ENCODE measurements at regions not wholly inside any gene's neighbourhood (a gene's known extent, or its start where the extent isn't known, plus 50 kb on each side); places are given as distances from the start of the nearest gene placed in this dataset.

DNA sequence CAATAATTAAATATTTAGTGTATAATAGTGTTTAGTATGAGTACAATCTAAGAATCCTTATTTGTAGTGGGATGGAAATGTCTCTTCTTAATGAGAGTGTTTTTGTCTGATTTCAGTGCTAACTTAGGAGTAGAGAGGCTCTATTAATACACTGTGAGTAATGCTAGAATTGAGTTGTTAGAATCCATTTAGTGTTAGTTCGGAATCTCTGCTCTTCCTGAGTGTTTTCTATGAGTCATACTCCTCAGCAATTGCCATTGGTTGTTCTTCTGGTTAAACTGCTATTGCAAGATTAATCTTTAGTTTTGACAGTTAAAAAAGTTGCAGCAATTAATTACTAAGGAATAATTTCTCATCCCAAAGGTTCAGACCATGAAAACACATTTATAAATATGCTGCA, 828.6 kb upstream of the POU3F3 start:
- no peak for ATAC-seq
- TF ChIP-seq TOX (CRISPR knock-in tag; IDR thresholded peaks at IDR 0.05; ENCODE audit: borderline replicate concordance) (no peak), TCF4 (CRISPR knock-in tag; IDR thresholded peaks at IDR 0.05; ENCODE audit: borderline replicate concordance) (no peak), RARB (CRISPR knock-in tag; IDR thresholded peaks at IDR 0.05) (no peak), ISL1 (CRISPR knock-in tag; IDR thresholded peaks at IDR 0.05) (no peak), PPARA (CRISPR knock-in tag; IDR thresholded peaks at IDR 0.05; ENCODE audit: borderline replicate concordance) (no peak), GLIS3 (CRISPR knock-in tag; IDR thresholded peaks at IDR 0.05) (no peak), ZC3H10 (CRISPR knock-in tag; IDR thresholded peaks at IDR 0.05) (no peak), SNAI2 (CRISPR knock-in tag; IDR thresholded peaks at IDR 0.05) (no peak), ZFP3 (CRISPR knock-in tag; IDR thresholded peaks at IDR 0.05) (no peak), CSDC2 (CRISPR knock-in tag; IDR thresholded peaks at IDR 0.05) (no peak)
- TF ChIP-seq, protein P1, sequence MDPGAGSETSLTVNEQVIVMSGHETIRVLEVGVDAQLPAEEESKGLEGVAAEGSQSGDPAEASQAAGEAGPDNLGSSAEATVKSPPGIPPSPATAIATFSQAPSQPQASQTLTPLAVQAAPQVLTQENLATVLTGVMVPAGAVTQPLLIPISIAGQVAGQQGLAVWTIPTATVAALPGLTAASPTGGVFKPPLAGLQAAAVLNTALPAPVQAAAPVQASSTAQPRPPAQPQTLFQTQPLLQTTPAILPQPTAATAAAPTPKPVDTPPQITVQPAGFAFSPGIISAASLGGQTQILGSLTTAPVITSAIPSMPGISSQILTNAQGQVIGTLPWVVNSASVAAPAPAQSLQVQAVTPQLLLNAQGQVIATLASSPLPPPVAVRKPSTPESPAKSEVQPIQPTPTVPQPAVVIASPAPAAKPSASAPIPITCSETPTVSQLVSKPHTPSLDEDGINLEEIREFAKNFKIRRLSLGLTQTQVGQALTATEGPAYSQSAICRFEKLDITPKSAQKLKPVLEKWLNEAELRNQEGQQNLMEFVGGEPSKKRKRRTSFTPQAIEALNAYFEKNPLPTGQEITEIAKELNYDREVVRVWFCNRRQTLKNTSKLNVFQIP (CRISPR knock-in tag; IDR thresholded peaks at IDR 0.05; ENCODE audit: borderline replicate concordance, low read depth): no peak
- TF ChIP-seq, protein P2, sequence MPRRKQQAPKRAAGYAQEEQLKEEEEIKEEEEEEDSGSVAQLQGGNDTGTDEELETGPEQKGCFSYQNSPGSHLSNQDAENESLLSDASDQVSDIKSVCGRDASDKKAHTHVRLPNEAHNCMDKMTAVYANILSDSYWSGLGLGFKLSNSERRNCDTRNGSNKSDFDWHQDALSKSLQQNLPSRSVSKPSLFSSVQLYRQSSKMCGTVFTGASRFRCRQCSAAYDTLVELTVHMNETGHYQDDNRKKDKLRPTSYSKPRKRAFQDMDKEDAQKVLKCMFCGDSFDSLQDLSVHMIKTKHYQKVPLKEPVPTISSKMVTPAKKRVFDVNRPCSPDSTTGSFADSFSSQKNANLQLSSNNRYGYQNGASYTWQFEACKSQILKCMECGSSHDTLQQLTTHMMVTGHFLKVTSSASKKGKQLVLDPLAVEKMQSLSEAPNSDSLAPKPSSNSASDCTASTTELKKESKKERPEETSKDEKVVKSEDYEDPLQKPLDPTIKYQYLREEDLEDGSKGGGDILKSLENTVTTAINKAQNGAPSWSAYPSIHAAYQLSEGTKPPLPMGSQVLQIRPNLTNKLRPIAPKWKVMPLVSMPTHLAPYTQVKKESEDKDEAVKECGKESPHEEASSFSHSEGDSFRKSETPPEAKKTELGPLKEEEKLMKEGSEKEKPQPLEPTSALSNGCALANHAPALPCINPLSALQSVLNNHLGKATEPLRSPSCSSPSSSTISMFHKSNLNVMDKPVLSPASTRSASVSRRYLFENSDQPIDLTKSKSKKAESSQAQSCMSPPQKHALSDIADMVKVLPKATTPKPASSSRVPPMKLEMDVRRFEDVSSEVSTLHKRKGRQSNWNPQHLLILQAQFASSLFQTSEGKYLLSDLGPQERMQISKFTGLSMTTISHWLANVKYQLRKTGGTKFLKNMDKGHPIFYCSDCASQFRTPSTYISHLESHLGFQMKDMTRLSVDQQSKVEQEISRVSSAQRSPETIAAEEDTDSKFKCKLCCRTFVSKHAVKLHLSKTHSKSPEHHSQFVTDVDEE (CRISPR knock-in tag; IDR thresholded peaks at IDR 0.05): no peak
- TF ChIP-seq, protein P3, sequence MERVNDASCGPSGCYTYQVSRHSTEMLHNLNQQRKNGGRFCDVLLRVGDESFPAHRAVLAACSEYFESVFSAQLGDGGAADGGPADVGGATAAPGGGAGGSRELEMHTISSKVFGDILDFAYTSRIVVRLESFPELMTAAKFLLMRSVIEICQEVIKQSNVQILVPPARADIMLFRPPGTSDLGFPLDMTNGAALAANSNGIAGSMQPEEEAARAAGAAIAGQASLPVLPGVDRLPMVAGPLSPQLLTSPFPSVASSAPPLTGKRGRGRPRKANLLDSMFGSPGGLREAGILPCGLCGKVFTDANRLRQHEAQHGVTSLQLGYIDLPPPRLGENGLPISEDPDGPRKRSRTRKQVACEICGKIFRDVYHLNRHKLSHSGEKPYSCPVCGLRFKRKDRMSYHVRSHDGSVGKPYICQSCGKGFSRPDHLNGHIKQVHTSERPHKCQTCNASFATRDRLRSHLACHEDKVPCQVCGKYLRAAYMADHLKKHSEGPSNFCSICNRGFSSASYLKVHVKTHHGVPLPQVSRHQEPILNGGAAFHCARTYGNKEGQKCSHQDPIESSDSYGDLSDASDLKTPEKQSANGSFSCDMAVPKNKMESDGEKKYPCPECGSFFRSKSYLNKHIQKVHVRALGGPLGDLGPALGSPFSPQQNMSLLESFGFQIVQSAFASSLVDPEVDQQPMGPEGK (CRISPR knock-in tag; IDR thresholded peaks at IDR 0.05; ENCODE audit: borderline replicate concordance): no peak
- TF ChIP-seq, protein P4, sequence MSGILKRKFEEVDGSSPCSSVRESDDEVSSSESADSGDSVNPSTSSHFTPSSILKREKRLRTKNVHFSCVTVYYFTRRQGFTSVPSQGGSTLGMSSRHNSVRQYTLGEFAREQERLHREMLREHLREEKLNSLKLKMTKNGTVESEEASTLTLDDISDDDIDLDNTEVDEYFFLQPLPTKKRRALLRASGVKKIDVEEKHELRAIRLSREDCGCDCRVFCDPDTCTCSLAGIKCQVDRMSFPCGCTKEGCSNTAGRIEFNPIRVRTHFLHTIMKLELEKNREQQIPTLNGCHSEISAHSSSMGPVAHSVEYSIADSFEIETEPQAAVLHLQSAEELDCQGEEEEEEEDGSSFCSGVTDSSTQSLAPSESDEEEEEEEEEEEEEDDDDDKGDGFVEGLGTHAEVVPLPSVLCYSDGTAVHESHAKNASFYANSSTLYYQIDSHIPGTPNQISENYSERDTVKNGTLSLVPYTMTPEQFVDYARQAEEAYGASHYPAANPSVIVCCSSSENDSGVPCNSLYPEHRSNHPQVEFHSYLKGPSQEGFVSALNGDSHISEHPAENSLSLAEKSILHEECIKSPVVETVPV (CRISPR knock-in tag; IDR thresholded peaks at IDR 0.05): no peak

DNA sequence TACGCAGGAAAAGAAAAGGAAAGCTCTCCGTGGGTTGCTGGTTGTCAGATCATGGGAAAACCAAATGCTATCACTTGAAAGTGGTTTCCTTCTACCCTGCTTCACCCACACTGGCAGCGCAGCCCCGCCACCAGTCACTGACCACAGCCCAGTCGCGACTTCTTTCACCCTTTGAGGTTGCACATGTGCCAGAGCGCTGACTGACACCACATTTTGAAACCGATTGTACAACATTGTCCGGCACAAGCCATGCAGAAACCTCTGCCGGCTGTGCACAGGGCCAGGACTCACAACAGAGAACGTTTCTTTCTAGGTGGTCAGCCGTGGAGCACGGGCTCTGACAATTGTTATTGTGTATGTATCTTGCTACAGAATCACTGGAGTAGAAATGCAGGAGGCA, 827.2 kb upstream of the POU3F3 start:
- ATAC-seq: no peak
- TF ChIP-seq, protein P4 (CRISPR knock-in tag; IDR thresholded peaks at IDR 0.05): no peak
- TF ChIP-seq TOX (CRISPR knock-in tag; IDR thresholded peaks at IDR 0.05; ENCODE audit: borderline replicate concordance) (no peak), PPARA (CRISPR knock-in tag; IDR thresholded peaks at IDR 0.05; ENCODE audit: borderline replicate concordance) (no peak), ZC3H10 (CRISPR knock-in tag; IDR thresholded peaks at IDR 0.05) (no peak), SNAI2 (CRISPR knock-in tag; IDR thresholded peaks at IDR 0.05) (no peak), RARB (CRISPR knock-in tag; IDR thresholded peaks at IDR 0.05) (no peak), CSDC2 (CRISPR knock-in tag; IDR thresholded peaks at IDR 0.05) (no peak), ARNTL (CRISPR knock-in tag; IDR thresholded peaks at IDR 0.05; ENCODE audit: borderline replicate concordance, low read depth) (no peak), ZFP30 (CRISPR knock-in tag; IDR thresholded peaks at IDR 0.05) (no peak), BACH2 (CRISPR knock-in tag; IDR thresholded peaks at IDR 0.05; ENCODE audit: borderline replicate concordance) (no peak), ZNF565 (CRISPR knock-in tag; conservative IDR thresholded peaks at IDR 0.05; ENCODE audit: low read depth) (no peak), ZNF8 (CRISPR knock-in tag; IDR thresholded peaks at IDR 0.05) (no peak)
- TF ChIP-seq, protein P3 (CRISPR knock-in tag; IDR thresholded peaks at IDR 0.05; ENCODE audit: borderline replicate concordance): no peak
- TF ChIP-seq, protein P5, sequence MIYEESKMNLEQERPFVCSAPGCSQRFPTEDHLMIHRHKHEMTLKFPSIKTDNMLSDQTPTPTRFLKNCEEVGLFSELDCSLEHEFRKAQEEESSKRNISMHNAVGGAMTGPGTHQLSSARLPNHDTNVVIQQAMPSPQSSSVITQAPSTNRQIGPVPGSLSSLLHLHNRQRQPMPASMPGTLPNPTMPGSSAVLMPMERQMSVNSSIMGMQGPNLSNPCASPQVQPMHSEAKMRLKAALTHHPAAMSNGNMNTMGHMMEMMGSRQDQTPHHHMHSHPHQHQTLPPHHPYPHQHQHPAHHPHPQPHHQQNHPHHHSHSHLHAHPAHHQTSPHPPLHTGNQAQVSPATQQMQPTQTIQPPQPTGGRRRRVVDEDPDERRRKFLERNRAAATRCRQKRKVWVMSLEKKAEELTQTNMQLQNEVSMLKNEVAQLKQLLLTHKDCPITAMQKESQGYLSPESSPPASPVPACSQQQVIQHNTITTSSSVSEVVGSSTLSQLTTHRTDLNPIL (CRISPR knock-in tag; IDR thresholded peaks at IDR 0.05; ENCODE audit: low read depth): no peak
- TF ChIP-seq, protein P1 (CRISPR knock-in tag; IDR thresholded peaks at IDR 0.05; ENCODE audit: borderline replicate concordance, low read depth): no peak

All from SK-N-SH treated with all-trans-retinoic acid at 6 μM for 48 hours (cell line).